ENCODE measurements at regions not wholly inside any gene's neighbourhood (a gene's known extent, or its start where the extent isn't known, plus 50 kb on each side); places are given as distances from the start of the nearest gene placed in this dataset.

DNA sequence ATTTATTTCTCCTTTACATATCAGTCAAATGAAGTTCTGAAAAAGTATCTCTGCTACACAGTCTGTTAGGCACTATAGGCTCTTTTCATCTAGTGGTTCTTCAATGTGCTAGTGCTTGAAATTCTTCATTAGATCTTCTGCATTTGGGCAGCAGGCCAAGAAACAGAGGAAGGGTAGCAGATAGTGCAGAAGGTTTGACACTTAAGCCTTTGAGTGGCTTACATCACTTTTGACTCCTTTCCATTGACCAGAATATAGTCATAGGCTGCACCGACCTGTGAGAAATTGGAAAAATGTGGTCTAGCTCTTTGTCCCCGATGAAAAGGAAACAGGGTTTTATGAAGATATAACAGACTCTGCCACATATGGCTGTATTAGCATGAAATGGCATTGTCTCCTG is 459.5 kb upstream of the PTGER4 start:
- no peak for TF ChIP-seq CTBP1 (IDR thresholded peaks at IDR 0.05; ENCODE audit: borderline replicate concordance)
- no peak for TF ChIP-seq SUZ12 (IDR thresholded peaks at IDR 0.05)
- no peak for TF ChIP-seq SP1 (IDR thresholded peaks at IDR 0.05)
- no peak for TF ChIP-seq FOXM1 (IDR thresholded peaks at IDR 0.05; ENCODE audit: borderline replicate concordance)
- TF ChIP-seq HDGF (IDR thresholded peaks at IDR 0.05; ENCODE audit: borderline replicate concordance): no peak
- no peak for TF ChIP-seq TARDBP (IDR thresholded peaks at IDR 0.05)
- no peak for TF ChIP-seq ELF4 (IDR thresholded peaks at IDR 0.05)
- TF ChIP-seq FOXA1 (IDR thresholded peaks at IDR 0.05): no peak
